SK-N-SH (cell line): ENCODE measurements at regions not wholly inside any gene's neighbourhood (a gene's known extent, or its start where the extent isn't known, plus 50 kb on each side); places are given as distances from the start of the nearest gene placed in this dataset.

Source experiments
- CTCF ChIA-PET: fragments of 300-600, 350-600 bp; formaldehyde crosslinking; extraction: SDS; loops from one replicate; lab custom pipeline; 2021; lab: Yijun Ruan, JAX
- POLR2A ChIA-PET: fragments of 350-600 bp; sonication (Branson Sonifier 250); formaldehyde crosslinking; extraction: SDS; loops from one replicate; lab custom pipeline; 2020; ENCODE audit warnings: antibody characterized with exemption, inconsistent platforms; lab: Yijun Ruan, JAX
- DNase-seq: peaks from one replicate; pipeline ENCODE4 v3.0.0; 2012
- H2AFZ ChIP-seq: fragments of 200-600 bp; sonication (generic); 2 replicates; pipeline ENCODE4 v1.8.1; 2016; ENCODE audit warnings: antibody characterized with exemption, mild to moderate bottlenecking, low read depth
- H3F3A ChIP-seq: fragments of 200-600 bp; sonication (generic); replicated peaks from 2 replicates; pipeline ENCODE3; 2016; ENCODE audit warnings: antibody characterized with exemption, mild to moderate bottlenecking; ENCODE audit not compliant: insufficient read depth
- H3K27ac ChIP-seq, 2 experiments: fragments of 200-500 bp in 1 of 2; fragments of 200-600 bp in 1 of 2; sonication (Bioruptor generic) in 1 of 2; sonication (generic), shearing (Covaris generic) in 1 of 2; 2 replicates each; pipeline versions ENCODE4 v1.5.1 to v1.6.1; 2014 to 2016; ENCODE audit warnings: low read depth in 2 of 2, inconsistent platforms in 1 of 2, low read length in 1 of 2, mild to moderate bottlenecking in 1 of 2, mixed read lengths in 1 of 2
- H3K27me3 ChIP-seq: fragments of 200-600 bp; sonication (generic), shearing (Covaris generic); 2 replicates; pipeline ENCODE4 v1.6.1; 2016; ENCODE audit warnings: mixed run types; ENCODE audit not compliant: insufficient read depth
- H3K36me3 ChIP-seq, 2 experiments: fragments of 200-500 bp in 1 of 2; fragments of 200-600 bp in 1 of 2; sonication (Bioruptor generic) in 1 of 2; sonication (generic) in 1 of 2; replicated peaks in 1 of 2; 2 replicates each; pipeline versions ENCODE3 to v1.5.1; 2014 to 2016; ENCODE audit warnings: low read length in 1 of 2, mild to moderate bottlenecking in 1 of 2; ENCODE audit not compliant: insufficient read depth in 2 of 2, control insufficient read depth in 1 of 2
- H3K4me1 ChIP-seq, 2 experiments: fragments of 200-500 bp in 1 of 2; fragments of 200-600 bp in 1 of 2; sonication (Bioruptor generic) in 1 of 2; sonication (generic), shearing (Covaris generic) in 1 of 2; 2 replicates each; pipeline versions ENCODE4 v1.5.1 to v1.6.1; 2014 to 2016; ENCODE audit warnings: low read depth in 1 of 2, low read length in 1 of 2, mixed run types in 1 of 2; ENCODE audit not compliant: insufficient read depth in 2 of 2, control insufficient read depth in 1 of 2
- H3K4me2 ChIP-seq: fragments of 200-600 bp; sonication (generic), shearing (Covaris generic); 2 replicates; pipeline ENCODE4 v1.6.1; 2017; ENCODE audit warnings: mixed run types
- H3K4me3 ChIP-seq, 2 experiments: fragments of 200-500 bp in 1 of 2; fragments of 200-600 bp in 1 of 2; sonication (Bioruptor generic) in 1 of 2; sonication (generic), shearing (Covaris generic) in 1 of 2; 2 replicates each; pipeline versions ENCODE4 v1.5.1 to v1.8.1; 2014 to 2016; ENCODE audit warnings: low read depth in 2 of 2, inconsistent platforms in 1 of 2, low read length in 1 of 2, mild to moderate bottlenecking in 1 of 2, mixed read lengths in 1 of 2, moderate library complexity in 1 of 2
- H3K79me2 ChIP-seq: fragments of 200-600 bp; sonication (generic); 2 replicates; pipeline ENCODE4 v1.8.1; 2017; ENCODE audit warnings: mild to moderate bottlenecking; ENCODE audit not compliant: insufficient read depth
- H3K9ac ChIP-seq: fragments of 200-600 bp; sonication (generic); 2 replicates; pipeline ENCODE4 v1.6.1; 2017; ENCODE audit warnings: mixed run types
- H3K9me2 ChIP-seq: fragments of 200-600 bp; sonication (generic); 2 replicates; pipeline ENCODE4 v1.6.1; 2017; ENCODE audit warnings: mixed run types
- H3K9me3 ChIP-seq: fragments of 200-600 bp; sonication (generic); 2 replicates; pipeline ENCODE4 v1.6.1; 2017; ENCODE audit warnings: mixed run types, mild to moderate bottlenecking, moderate library complexity
- H4K20me1 ChIP-seq: fragments of 200-600 bp; sonication (generic); 2 replicates; pipeline ENCODE4 v1.6.1; 2017; ENCODE audit warnings: mild to moderate bottlenecking, mixed run types; ENCODE audit not compliant: insufficient read depth
- FOXM1 ChIP-seq: IDR thresholded peaks from 2 replicates; pipeline ENCODE4 v1.4.0; 2012; ENCODE audit warnings: low read depth, mild to moderate bottlenecking
- JUND ChIP-seq: IDR thresholded peaks from 2 replicates; pipeline ENCODE4 v1.4.0; 2012
- MEF2A ChIP-seq: IDR thresholded peaks from 2 replicates; pipeline ENCODE4 v1.4.0; 2012; ENCODE audit warnings: low read depth, borderline replicate concordance
- NFIC ChIP-seq: IDR thresholded peaks from 2 replicates; pipeline ENCODE4 v1.4.0; 2012; ENCODE audit warnings: borderline replicate concordance
- PBX3 ChIP-seq: IDR thresholded peaks from 2 replicates; pipeline ENCODE4; 2012
- RCOR1 ChIP-seq: fragments of 150-350 bp; IDR thresholded peaks from 2 replicates; pipeline ENCODE4 v1.6.1; 2017; ENCODE audit warnings: antibody characterized with exemption, low read length
- REST ChIP-seq: IDR thresholded peaks from 2 replicates; pipeline ENCODE4 v1.6.1; 2012; ENCODE audit warnings: mild to moderate bottlenecking, low read depth, low read length, moderate library complexity
- RXRA ChIP-seq: IDR thresholded peaks from 2 replicates; pipeline ENCODE4 v1.4.0; 2012; ENCODE audit warnings: low read depth, mild to moderate bottlenecking, borderline replicate concordance
- SIN3A ChIP-seq: IDR thresholded peaks from 2 replicates; pipeline ENCODE4 v1.6.1; 2012; ENCODE audit warnings: low read depth, mild to moderate bottlenecking, low read length, moderate library complexity, borderline replicate concordance
- SMC3 ChIP-seq: IDR thresholded peaks from 2 replicates; pipeline ENCODE4 v1.6.1; 2012; ENCODE audit warnings: low read depth, low read length, improper control_type of control experiment
- TAF1 ChIP-seq: IDR thresholded peaks from 2 replicates; pipeline ENCODE4 v1.6.1; 2012; ENCODE audit warnings: low read depth, mild to moderate bottlenecking, low read length, moderate library complexity, borderline replicate concordance
- TEAD4 ChIP-seq: IDR thresholded peaks from 2 replicates; pipeline ENCODE4 v1.4.0; 2012; ENCODE audit warnings: mild to moderate bottlenecking, borderline replicate concordance; ENCODE audit not compliant: insufficient read depth
- WGBS: methylation state at CpG from one replicate; pipeline ENCODE4 v1.1.6; 2017; ENCODE audit warnings: low lambda C conversion rate; 5-methylcytosine and 5-hydroxymethylcytosine counted together
- TF ChIP-seq, protein P1 (sequence below): fragments of 150-350 bp; IDR thresholded peaks from 2 replicates; pipeline ENCODE4 v1.6.1; 2016; ENCODE audit warnings: mild to moderate bottlenecking, low read depth, low read length

DNA sequence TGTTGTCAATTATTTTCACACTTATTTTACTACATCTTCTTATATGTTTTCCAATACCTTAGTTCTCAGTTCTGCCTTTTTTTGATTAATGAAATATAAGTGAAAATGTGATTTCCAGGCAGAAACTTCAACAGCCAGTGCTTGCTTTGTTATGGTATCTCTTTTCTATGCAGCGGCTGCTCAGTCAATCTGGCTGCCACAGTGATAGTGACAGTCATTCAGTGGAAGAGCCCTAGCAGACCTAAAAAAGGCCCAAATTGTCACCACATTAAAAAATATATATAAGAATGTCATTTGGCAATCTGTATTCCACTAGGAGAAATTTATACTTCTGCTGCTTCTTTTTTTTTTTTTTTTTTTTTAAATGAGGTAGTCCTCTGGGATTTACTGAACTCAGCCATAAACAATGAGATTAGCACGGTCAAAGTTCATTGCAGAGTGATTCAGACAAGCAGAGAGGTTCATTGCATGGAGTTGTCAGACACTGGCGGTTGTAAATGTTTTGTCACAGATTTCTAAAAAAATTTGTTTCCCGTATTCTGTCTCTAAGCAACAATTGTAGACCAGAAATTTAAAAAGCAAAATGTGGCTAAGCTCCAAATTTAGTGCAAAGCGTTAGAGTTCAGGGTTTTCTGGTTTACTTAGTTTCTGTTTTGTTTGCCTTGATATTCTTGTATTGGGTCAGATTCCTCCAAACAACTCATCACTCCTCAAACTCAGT is 94.7 kb upstream of the PRR20A start:
- WGBS, result 2% methylated on average over 5 of the region's 5 CpGs
- H3K4me1 ChIP-seq, result no peaks in the 10 kb centered on the region
- TF ChIP-seq PBX3 (no peak), RXRA (no peak), NFIC (no peak)
- TF ChIP-seq, all 33 proteins: peak for 0
- H3K36me3 ChIP-seq, result no peaks in the 10 kb centered on the region
- H3K27me3 ChIP-seq, result no peaks in the 10 kb centered on the region
- H4K20me1 ChIP-seq, result no peaks in the 10 kb centered on the region
- no peaks in the 10 kb centered on the region for H3K79me2 ChIP-seq
- no peak for DNase-seq
- H3F3A ChIP-seq, result no peaks in the 10 kb centered on the region
- H3K4me3 ChIP-seq, result no peak overlapping the region
- CTCF ChIA-PET, result no interaction called here
- no peak overlapping the region for H2AFZ ChIP-seq
- 0 out of 2 replicates have a peak, but pooled peaks cover 3% of the 10 kb centered on the region for H3K9me2 ChIP-seq
- POLR2A ChIA-PET, result no interaction called here
- H3K27ac ChIP-seq, result no peak overlapping the region
- H3K4me2 ChIP-seq, result no peak overlapping the region
- H3K9ac ChIP-seq, result no peak overlapping the region
- H3K9me3 ChIP-seq, result peaks cover 14% of the 10 kb centered on the region; the same call in 1 of the 2 replicates

- Histone ChIP-seq H3K4me1 (no peaks in the 10 kb centered on the region), H3K27me3 (no peaks in the 10 kb centered on the region), H3K9ac (no peak overlapping the region), H2AFZ (no peak overlapping the region), H3K79me2 (no peaks in the 10 kb centered on the region), H3K36me3 (no peaks in the 10 kb centered on the region), H3K4me2 (no peak overlapping the region), H3K27ac (no peak overlapping the region), H3K9me3 (no peaks in the 10 kb centered on the region), H3K4me3 (no peak overlapping the region), H3F3A (no peaks in the 10 kb centered on the region), H4K20me1 (no peaks in the 10 kb centered on the region), H3K9me2 (no peaks in the 10 kb centered on the region)
- no peak for DNase-seq
- CTCF ChIA-PET, result no interaction called here
- POLR2A ChIA-PET, result no interaction called here
- TF ChIP-seq NFIC (no peak), SIN3A (no peak), RCOR1 (no peak)
- TF ChIP-seq, protein P1, sequence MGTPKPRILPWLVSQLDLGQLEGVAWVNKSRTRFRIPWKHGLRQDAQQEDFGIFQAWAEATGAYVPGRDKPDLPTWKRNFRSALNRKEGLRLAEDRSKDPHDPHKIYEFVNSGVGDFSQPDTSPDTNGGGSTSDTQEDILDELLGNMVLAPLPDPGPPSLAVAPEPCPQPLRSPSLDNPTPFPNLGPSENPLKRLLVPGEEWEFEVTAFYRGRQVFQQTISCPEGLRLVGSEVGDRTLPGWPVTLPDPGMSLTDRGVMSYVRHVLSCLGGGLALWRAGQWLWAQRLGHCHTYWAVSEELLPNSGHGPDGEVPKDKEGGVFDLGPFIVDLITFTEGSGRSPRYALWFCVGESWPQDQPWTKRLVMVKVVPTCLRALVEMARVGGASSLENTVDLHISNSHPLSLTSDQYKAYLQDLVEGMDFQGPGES, result no peak
- WGBS, result 33% methylated on average over 5 of the region's 5 CpGs
Observed at GRCh38 chr13:57056601-57057180, 84.0 kb upstream of the PRR20A start.

- Histone ChIP-seq H3K4me3 (no peak overlapping the region), H3K4me2 (no peak overlapping the region), H3K9me2 (no peaks in the 10 kb centered on the region), H3F3A (no peaks in the 10 kb centered on the region), H2AFZ (no peak overlapping the region), H3K79me2 (no peaks in the 10 kb centered on the region), H3K36me3 (no peaks in the 10 kb centered on the region), H3K27me3 (no peaks in the 10 kb centered on the region), H3K9me3 (peaks cover 3% of the 10 kb centered on the region; the same call in 1 of the 2 replicates), H3K4me1 (no peaks in the 10 kb centered on the region), H3K27ac (no peak overlapping the region), H3K9ac (no peak overlapping the region), H4K20me1 (no peaks in the 10 kb centered on the region)
- CTCF ChIA-PET, result no interaction called here
- TF ChIP-seq TAF1 (no peak), SMC3 (no peak), FOXM1 (no peak), SIN3A (no peak), JUND (no peak), REST (no peak), TEAD4 (no peak), MEF2A (no peak)
- 2% methylated on average over 5 of the region's 5 CpGs for WGBS
- POLR2A ChIA-PET, result no interaction called here
- DNase-seq, result no peak
Observed at GRCh38 chr13:57063007-57063406, 77.7 kb upstream of the PRR20A start.
